SK-N-SH treated with all-trans-retinoic acid at 6 μM for 48 hours (cell line): ENCODE measurements at regions not wholly inside any gene's neighbourhood (a gene's known extent, or its start where the extent isn't known, plus 50 kb on each side); places are given as distances from the start of the nearest gene placed in this dataset.

Source experiments
- ARNTL ChIP-seq: fragments of 450-650 bp; formaldehyde crosslinking; IDR thresholded peaks from 2 replicates; pipeline ENCODE4 v1.5.0; 2020; ENCODE audit warnings: low read depth, mild to moderate bottlenecking, moderate library complexity, borderline replicate concordance
- BACH2 ChIP-seq: fragments of 250-450 bp; sonication (Bioruptor Pico); IDR thresholded peaks from 2 replicates; pipeline ENCODE4 v1.9.0; 2021; ENCODE audit warnings: mild to moderate bottlenecking, borderline replicate concordance
- ESRRG ChIP-seq: fragments of 250-450 bp; sonication (Bioruptor Pico); IDR thresholded peaks from 2 replicates; pipeline ENCODE4 v1.6.1; 2021; ENCODE audit warnings: mild to moderate bottlenecking
- PATZ1 ChIP-seq: fragments of 250-450 bp; sonication (Bioruptor Pico); IDR thresholded peaks from 2 replicates; pipeline ENCODE4 v1.8.0; 2020; ENCODE audit warnings: mild to moderate bottlenecking, moderate library complexity, borderline replicate concordance
- POU6F1 ChIP-seq: fragments of 250-450 bp; sonication (Bioruptor Pico); IDR thresholded peaks from 2 replicates; pipeline ENCODE4 v1.8.0; 2021; ENCODE audit warnings: low read depth, mild to moderate bottlenecking, moderate library complexity, borderline replicate concordance
- RARB ChIP-seq: fragments of 250-450 bp; sonication (Bioruptor Pico); IDR thresholded peaks from 2 replicates; pipeline ENCODE4 v1.8.0; 2021; ENCODE audit warnings: mild to moderate bottlenecking, moderate library complexity
- TOX ChIP-seq: fragments of 250-450 bp; sonication (Bioruptor Pico); IDR thresholded peaks from 2 replicates; pipeline ENCODE4 v1.8.0; 2021; ENCODE audit warnings: mild to moderate bottlenecking, moderate library complexity, borderline replicate concordance
- TSHZ2 ChIP-seq: fragments of 250-450 bp; sonication (Bioruptor Pico); IDR thresholded peaks from 2 replicates; pipeline ENCODE4 v1.5.0; 2020; ENCODE audit warnings: mild to moderate bottlenecking, moderate library complexity
- ZC3H10 ChIP-seq: fragments of 250-450 bp; sonication (Bioruptor Pico); IDR thresholded peaks from 2 replicates; pipeline ENCODE4 v1.5.1; 2021; ENCODE audit warnings: mild to moderate bottlenecking, moderate library complexity
- ZNF565 ChIP-seq: fragments of 450-650 bp; formaldehyde crosslinking; conservative IDR thresholded peaks from 2 replicates; pipeline ENCODE4 v1.5.0; 2020; ENCODE audit warnings: low read depth, mild to moderate bottlenecking, moderate library complexity

GRCh38 chr5:15133456-15133965 lies 261.9 kb upstream of the ANKH start:
- TF ChIP-seq TSHZ2 (CRISPR knock-in tag) (no peak), POU6F1 (no peak), ARNTL (CRISPR knock-in tag) (no peak), ZNF565 (CRISPR knock-in tag) (no peak), TOX (CRISPR knock-in tag) (no peak), RARB (CRISPR knock-in tag) (no peak), ZC3H10 (CRISPR knock-in tag) (no peak), PATZ1 (no peak), BACH2 (CRISPR knock-in tag) (no peak), ESRRG (no peak)
